GM18907 (cell line): ENCODE measurements at regions not wholly inside any gene's neighbourhood (a gene's known extent, or its start where the extent isn't known, plus 50 kb on each side); places are given as distances from the start of the nearest gene placed in this dataset.
"Not testable (repeated sequence)": the region's sequence is repeated elsewhere in the genome, so short reads cannot be mapped to it uniquely, and the experiment has no call there.

Source experiments
- ATAC-seq: cut with Tn5 transposase; IDR thresholded peaks from one replicate; pipeline ENCODE4 v1.9.1; 2021; ENCODE audit warnings: mild to moderate bottlenecking, moderate library complexity; ENCODE audit not compliant: unreplicated experiment

DNA sequence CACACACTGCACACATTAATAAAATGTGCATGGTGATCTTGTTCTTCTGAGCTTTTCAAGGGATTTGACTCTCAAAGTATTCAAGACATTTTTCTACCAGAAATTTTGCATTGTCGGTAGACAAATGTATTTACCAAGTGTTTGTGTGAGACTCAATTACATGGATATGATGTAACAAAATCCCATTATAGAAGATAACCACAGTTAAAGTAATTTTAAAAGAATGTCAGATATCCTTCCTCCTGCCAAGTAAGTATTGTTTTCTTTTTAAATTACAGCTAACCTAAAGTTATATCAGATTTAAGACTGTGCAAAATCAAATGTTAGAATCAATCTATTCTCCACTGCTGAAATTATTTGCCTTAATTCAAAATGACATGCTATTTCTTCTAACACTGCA is 1344.5 kb upstream of the CHAC2 start:
- no peak for ATAC-seq

DNA sequence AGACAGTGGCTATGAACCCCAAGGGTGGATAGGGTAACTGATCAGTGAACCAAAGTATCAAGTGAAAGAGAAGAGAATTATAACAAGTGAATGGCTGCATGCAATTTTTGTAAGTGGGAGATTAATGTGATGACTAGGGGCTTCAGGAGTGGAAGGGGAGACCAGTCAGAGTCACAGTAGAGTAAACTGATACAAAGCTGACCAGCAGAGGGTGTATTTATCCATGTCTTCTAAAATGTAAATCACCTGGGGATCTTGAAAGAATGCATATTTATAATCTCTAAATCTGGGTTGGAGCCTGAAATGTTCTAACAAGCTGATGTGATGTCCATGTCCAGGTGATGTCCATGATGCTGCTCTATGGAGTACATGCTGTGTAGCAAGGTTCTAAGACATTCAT is 1351.3 kb upstream of the CHAC2 start:
- no peak for ATAC-seq

DNA sequence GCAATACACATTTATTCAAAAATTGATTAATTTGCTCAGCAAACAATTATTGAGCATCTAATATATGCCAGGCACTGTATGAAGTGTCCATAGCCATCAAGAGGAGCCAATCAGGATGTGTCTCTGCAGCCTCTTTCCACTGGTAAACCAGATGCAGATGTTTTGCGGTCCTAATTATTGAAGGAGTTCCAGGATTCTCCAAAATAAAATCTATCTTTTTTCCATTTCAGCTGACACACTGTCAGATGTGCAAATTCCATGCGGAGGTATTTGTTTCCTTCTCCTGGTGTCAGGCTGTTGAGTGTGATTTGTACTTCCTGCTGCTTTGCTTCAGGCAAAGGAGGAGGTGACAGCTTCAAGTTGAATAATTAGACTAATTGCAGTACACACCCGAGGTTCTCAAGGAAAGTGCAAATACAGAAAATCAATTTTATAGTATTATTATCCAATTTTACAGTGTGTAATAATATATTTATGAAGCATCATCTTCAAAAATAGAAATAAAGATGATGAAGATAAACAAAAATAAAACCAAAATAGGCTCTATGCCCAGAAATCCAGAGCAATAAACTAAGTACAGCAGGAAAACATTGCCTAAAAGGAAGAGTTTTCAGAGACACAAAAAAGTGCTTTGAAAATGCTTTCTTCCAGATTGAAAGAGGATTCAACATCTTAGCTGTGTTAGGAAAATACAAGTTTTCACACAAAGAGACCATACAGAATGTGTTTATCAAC is 1352.9 kb upstream of the CHAC2 start:
- ATAC-seq: no peak

DNA sequence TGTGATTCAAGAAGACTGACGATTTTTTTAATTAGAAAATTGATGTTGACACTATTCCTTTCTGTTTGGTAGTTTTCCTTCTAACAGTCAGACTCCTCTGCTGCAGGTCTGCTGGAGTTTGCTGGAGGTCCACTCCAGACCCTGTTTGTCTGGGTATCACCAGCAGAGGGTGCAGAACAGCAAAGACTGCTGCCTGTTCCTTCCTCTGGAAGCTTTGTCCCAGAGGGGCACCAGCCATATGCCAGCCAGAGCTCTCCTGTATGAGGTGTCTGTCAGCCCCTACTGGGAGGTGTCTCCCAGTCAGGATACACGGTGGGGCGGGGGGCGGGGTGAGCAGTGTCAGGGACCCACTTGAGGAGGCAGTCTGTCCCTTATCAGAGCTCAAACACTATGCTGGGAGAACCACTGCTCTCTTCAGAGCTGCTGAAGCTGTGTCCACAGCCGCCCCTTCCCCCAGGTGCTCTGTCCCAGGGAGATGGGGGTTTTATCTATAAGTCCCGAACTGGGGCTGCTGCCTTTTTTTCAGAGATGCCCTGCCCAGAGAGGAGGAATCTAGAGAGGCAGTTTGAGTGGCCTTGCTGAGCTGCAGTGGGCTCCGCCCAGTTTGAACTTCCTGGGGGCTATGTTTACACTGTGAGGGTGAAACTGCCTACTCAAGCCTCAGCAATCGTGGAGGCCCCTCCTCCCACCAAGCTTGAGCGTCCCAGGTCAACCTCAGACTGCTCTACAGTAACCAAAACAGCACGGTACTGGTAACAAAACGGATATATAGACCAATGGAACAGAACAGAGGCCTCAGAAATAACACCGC is 1358.1 kb upstream of the CHAC2 start:
- not testable (repeated sequence) for ATAC-seq

DNA sequence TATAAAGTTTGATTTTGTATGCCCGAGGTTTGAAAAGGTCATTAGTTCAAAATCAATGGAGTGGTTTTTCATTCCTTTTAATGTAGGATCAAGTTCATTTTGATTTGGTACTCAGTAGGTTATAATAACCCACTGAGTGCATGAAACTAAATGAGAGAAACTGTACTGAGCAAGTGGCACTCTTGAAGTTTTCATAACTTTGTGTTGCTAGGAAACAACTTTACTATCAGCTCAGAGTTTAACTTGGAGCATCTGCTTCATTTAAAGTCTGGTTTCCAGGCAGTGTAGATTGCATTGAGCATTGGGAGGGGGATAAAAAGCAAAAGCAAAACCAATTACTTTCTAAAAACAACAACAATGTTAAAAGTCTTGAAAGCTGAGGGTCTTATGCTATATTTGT is 1361.6 kb upstream of the CHAC2 start:
- no peak for ATAC-seq

DNA sequence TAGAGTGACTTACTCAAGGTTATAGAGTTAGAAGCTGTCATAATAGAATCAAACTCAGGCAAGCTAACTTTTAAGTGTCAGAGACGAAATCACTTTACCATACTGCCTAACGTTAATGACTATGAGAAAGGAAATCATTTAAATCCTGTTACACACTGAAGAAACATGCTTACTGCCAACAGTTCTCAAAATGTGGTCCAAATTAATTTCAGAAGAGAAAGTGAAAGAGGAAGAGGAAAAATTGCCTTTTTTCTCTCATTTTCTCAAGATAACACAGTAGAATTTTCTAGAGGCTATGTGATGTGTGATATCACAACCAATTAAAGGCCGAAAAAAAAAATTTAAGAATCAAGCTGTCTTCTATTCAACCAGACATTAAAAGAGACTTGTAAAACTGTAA is 1362.7 kb upstream of the CHAC2 start:
- no peak for ATAC-seq

DNA sequence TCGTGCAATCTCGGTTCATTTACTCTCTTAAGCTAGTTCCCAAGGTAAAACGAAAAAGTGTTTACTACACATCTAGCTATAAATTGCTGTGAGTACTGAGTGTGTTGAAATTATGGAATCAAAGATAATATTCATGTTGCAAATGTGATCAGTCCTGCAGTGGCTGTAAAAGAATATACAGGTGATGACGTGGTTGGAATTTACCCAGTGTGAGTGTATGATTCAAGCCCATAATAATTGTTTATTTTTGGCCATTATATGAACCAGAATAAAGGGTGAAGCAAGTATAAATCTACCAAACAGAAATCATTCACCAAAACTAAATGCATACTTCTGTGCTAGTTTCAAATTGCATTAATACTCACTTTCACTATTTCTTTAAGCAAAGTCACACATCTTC is 1363.6 kb upstream of the CHAC2 start:
- no peak for ATAC-seq

DNA sequence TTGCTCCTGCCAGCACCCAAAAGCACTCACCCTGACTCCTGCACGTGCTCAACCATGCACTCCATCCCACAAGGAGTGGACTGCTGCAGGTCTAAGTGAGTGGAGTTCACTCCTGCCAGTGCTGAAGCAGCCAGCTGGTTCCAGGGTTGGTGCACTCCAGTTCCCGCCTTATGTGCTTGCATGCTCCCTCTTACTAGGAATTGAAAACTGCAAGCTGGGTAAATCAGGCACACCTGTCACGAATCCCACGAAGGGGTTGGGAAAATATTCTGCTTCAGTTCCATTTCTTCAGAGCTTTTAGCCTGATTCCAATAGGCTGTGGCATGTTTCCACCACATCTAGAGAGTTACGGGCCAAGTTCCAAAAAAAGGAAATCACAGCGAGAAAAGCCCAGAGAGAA is 1365.5 kb upstream of the CHAC2 start:
- no peak for ATAC-seq

DNA sequence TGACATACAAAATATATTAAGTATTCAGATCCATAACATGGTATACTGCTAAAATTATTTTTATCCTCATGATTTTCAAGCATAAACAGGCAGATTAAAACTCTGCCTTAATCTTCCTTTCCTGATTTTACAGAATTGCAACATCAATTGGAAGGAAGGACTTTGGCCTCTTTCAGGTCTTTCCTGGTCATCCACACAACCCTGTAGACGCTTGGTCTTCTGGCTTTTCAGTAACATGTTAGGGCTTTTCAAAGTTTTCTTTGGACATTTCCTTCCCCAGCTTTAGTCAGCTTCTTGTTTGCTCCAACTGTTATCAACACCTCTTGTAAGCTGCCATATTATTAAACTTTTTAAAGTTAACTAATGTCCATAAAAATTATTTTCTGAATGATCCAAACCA is 1364.9 kb upstream of the NRXN1 start:
- ATAC-seq: no peak

DNA sequence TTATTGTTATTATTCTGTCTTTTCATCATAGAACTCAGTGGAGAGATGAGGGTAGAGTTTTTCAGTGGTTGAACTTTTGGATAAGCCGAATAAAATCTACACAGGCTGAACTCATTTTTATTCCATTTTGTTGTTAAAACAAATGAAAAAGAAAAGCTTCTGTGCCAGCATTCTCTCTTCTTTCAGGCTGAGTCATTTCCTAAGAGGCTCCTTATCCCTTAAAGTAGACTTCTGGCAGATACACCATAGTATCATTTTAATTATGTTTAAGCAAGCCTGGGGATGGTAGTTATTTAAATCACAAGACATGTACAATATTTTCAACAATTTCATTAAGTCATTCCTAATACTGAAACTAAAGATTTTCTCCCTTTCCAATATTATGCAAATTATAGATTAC is 1364.0 kb upstream of the NRXN1 start:
- ATAC-seq: no peak

DNA sequence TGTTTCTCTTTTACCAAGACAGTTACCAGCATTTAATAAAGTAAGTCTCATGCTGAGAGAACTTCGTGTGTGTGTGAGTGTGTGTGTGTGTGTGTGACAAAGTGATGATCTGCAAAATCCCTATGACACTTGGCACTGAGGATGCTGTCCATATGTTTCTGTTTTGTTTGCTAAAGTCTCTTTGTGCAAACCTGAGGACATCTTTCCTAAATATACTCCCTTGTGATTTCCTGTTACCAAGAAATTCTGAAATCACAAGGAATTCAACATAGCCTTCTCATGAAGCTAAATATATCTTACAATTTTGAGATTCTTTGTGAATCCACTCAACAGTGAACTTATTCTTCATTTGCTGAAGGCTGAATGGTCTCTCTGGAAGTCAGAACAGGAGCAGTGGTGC is 1359.7 kb upstream of the NRXN1 start:
- ATAC-seq: no peak

DNA sequence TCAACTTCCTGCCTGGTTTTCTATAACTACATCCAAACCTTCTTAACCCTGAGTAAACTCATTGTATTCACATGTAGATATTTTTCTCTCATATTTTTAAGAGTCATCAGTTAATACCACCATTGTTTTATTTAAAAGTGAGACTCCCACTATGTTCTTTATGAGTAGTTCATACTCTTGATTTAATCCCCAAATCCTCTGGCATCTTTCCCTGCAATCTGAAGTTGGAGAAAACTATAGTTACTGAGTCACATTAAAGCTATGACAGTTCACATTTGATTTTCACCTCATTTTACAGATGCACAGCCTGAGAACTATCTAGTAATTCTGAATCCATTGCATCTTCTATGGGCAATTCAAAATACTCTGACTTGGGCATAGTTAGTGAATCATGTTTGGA is 1358.7 kb upstream of the NRXN1 start:
- ATAC-seq: no peak

DNA sequence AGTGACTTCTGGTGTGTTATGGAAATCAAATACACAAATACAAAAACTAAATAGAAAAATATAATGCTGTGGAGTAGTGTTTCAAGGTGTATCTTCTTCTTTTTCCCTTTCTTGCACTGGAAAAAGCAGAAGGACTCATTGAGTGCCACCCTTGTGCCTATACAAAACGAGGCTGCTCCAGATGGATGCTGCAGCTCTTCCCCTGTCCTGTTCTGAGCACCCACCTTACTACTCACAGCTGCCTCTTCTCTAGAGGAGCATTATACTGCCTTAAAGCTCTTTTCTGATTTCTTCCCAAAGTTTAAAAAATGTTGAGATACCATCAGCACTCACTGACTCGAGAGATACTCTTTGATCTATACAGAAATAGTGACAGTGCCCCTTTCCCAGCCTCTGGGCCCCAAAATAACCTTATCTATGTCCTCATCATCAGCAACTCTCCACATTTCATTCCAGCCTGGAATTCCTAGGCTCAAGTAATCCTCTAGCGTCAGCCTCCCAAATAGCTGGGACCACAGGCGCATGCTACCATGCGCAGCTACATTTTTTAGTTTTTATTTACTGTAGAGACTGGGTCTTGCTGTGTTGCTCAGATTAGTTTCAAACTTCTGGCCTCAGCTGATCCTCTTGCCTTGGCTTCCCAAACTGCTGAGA is 1356.1 kb upstream of the NRXN1 start:
- no peak for ATAC-seq

DNA sequence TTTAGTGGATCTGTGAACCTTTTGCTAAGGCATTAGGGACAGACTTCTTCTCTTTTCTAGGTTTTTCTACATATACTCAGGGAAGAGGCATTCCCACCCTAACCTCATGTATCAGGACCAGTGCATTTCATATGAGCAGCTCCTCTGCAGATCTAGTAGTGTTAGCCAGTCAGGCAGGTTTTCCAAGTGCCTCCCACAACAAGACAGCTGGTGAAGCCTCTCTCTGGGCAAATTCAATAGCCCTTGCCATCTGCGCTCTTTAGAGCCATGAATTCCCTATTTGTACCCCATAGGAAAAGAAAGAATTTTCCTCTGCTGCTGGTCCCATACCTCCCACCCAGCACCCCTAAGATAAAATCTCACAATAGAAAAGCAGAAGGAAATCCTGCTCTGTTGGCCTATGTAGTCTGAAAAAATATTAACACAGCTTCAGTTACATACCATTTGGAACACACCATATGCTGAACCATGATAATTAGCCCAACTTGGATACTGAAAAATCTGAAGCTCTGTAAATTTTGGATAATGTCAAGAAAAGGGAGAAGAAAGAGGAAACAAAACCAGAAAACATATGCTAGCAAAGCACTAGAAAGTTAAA is 1354.6 kb upstream of the NRXN1 start:
- ATAC-seq: no peak

DNA sequence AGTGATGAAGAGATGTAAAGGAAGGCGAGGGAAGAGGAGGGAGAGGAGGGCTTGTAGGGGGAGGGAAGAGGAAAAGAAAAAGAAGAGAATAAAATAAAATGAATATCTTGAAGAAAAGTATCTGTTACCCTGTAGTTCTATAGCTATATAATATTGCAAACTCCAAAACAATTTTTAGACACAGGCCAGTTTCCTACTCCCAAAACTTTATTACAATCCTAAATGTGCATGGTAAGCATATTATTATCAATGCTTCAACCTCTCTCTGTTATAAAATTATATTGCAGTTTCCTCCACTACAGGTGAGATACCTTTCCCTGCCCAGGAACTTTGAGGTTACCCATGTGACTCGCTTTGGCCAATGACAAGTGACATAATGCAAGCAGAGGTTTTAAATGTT is 1351.6 kb upstream of the NRXN1 start:
- ATAC-seq: no peak

DNA sequence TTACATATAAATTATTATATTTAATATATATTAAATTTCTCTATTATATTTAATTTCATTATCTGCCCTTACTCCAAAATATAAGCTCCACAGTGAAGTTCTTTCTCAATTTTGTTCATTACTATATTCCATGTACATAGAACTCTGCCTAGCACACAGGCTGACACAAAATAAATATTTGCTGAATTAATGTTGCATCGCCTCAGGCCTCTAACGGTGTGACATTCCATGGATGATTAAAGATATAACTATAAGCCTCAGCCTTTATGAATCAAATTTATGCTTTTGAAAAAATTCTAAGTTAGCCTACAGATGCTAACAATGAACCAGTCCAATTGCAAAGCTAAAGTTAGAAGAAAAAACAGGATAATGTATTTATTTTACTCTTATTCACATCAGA is 1337.2 kb upstream of the NRXN1 start:
- no peak for ATAC-seq

DNA sequence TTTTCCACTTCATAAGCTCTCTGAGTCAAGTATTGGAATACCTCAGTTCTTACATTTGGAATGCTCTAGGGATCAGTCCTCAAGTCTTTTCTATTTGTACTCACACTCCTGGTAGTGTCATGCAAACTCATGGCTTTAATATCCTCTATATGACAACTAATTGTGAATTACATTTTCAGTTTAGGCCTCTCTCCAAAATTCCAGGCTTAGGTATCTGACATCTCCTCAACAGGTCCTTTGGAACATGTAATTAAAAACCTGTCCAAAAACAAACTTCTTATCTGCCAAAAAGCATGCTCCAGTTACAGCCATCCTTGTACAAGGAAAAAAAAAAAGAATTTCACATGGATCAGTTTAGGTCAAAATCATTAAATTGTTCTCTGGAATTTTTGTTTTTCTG is 1336.2 kb upstream of the NRXN1 start:
- no peak for ATAC-seq

DNA sequence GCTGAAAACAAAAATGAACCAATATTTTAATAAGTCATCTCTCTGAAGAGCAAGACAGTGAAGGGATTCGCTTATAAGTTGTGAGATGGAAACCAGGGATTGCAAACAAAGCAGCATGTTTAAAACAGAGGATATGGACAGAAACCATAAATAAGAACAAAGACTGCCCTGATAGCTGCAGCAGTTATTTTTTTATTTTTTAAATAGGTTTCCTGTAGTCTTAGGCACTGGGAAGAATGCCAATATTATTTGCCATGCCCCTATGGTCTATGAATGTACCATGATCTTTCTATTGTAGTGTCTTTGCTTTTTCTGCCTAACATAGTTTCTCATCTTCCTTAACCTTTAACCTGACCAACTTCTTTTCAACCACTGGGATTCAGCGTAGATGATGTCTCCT is 1334.0 kb upstream of the NRXN1 start:
- ATAC-seq: no peak

DNA sequence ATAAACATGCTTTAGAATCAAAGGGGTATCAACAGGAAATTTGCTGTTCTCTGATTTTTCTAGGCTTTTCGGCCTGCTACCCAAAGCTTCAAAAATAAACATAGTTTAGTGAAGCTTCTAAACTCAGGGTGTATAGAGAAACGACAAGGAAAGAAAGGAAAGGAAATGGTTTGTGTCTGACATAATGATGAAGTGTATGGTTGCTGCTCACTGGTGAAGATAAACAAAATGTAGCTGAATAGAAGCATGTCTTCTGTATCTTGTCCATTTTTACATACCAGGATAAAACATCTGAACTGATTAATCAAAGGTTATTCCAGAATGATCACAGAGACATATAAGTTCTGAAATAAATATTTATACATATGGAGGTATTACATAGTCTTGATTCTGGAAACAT is 1324.6 kb upstream of the NRXN1 start:
- ATAC-seq: no peak

DNA sequence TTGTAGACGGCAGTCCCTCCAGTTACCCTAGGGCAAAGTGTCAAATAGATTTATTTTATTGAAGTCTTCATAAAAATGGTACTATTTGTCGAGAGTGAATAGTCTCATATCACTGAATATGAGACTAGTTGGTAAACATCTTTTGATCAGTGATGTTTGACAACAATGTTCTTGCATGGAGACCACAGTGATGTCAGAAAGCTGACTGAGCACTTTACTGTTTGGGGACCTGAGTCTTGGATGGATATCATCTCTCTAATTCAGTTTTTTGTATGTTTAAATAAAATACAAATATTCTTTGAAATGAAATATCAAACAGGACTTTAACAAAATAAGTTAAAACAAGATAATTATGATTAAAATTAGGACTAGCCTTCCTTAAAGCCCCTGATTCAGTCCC is 1315.4 kb upstream of the NRXN1 start:
- no peak for ATAC-seq

DNA sequence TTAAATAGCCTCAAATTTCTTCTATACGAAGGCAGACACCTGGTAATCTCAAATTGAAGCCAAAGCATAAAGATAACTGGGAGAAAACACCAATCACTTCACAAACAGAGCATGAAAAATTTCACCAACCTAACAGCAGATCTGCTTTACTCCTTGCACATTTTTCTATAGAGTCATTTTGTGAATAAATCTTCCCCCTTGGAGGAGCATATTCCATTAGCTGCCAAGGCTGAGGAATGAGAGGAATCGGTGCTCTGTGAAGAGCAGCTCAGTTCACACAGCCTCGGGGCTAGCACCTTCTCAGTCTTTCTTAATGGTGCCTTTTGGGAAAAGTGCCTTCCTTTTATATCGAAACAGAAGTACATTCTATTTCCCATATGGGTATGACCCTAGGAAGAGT is 1313.7 kb upstream of the NRXN1 start:
- no peak for ATAC-seq

DNA sequence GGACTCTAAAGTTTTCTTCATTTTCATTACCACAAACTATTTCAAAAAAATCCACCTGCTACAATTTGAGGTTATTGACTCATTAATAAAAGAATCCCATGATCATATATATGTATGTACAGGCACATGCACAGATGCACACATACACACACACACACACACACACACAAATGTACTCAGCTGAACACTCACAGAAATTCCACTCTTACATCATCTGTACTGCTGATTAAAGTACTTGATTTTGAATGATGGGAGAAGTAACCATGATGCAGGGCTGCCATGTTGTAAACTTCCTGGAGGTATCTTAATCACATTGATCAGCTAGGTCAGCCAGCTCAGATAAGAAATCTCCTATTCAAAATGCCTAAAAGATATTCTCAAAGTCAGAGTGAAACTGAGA is 1313.2 kb upstream of the NRXN1 start:
- no peak for ATAC-seq
